A549 (cell line): ENCODE measurements at regions not wholly inside any gene's neighbourhood (a gene's known extent, or its start where the extent isn't known, plus 50 kb on each side); places are given as distances from the start of the nearest gene placed in this dataset.

Experiments
- CTCF ChIP-seq: fragments of >200 bp; sonication (Bioruptor Twin); formaldehyde crosslinking; IDR thresholded peaks from 3 replicates; pipeline ENCODE4 v1.5.1; 2016
- SMC3 ChIP-seq: fragments of >200 bp; sonication (Bioruptor Twin); formaldehyde crosslinking; IDR thresholded peaks from 3 replicates; pipeline ENCODE4 v1.6.1; 2018; ENCODE audit warnings: inconsistent platforms
- ZC3H11A ChIP-seq: fragments of 450-650 bp; IDR thresholded peaks from 2 replicates; pipeline ENCODE4 v1.6.1; 2014; ENCODE audit warnings: antibody characterized with exemption, mild to moderate bottlenecking

GRCh38 chr13:60787083-60787482, 390.1 kb downstream of the TDRD3 start:
- TF ChIP-seq ZC3H11A: no peak
- no peak for TF ChIP-seq SMC3
- no peak for TF ChIP-seq CTCF
